Right lobe of liver (tissue), 6 donors: ENCODE measurements at regions not wholly inside any gene's neighbourhood (a gene's known extent, or its start where the extent isn't known, plus 50 kb on each side); places are given as distances from the start of the nearest gene placed in this dataset.

Experiments used
- ATAC-seq, 4 donors: fragments of 200-7000 bp; cut with Tn5 transposase; one replicate each; pipeline ENCODE4 v1.9.1; 2020; ENCODE audit warnings: mild to moderate bottlenecking in 4 of 4, moderate library complexity in 4 of 4
- DNase-seq, 3 donors: peaks; one replicate each; pipeline ENCODE4 v3.0.0-alpha.2; 2020
- H3K27ac ChIP-seq, 3 donors: fragments of 200-600 bp; one replicate each; pipeline ENCODE4 v1.8.0; 2022
- H3K27me3 ChIP-seq, 2 donors: fragments of 200-600 bp; one replicate each; pipeline ENCODE4 v1.8.0; 2022
- H3K36me3 ChIP-seq, 4 donors: fragments of 200-600 bp; sonication (generic) in 1 of 4; one replicate each; pipeline versions ENCODE4 v1.5.1 to v1.8.0; 2017 to 2022; ENCODE audit warnings: control low read depth in 1 of 4
- H3K4me1 ChIP-seq, 4 donors: fragments of 200-600 bp; sonication (generic) in 1 of 4; one replicate each; pipeline versions ENCODE4 v1.5.1 to v1.8.0; 2017 to 2022; ENCODE audit warnings: control low read depth in 1 of 4
- H3K4me3 ChIP-seq, 3 donors: fragments of 200-600 bp; one replicate each; pipeline ENCODE4 v1.8.0; 2022
- H3K9me3 ChIP-seq, 4 donors: fragments of 200-600 bp; sonication (generic) in 1 of 4; one replicate each; pipeline versions ENCODE4 v1.5.1 to v1.8.0; 2017 to 2022; ENCODE audit warnings: control low read depth in 1 of 4
- CTCF ChIP-seq, 4 donors: fragments of 200-600 bp in 3 of 4; fragments of 450-650 bp in 1 of 4; IDR thresholded peaks; one replicate each; pipeline versions ENCODE4 v1.5.1 to v1.8.0; 2016 to 2022; ENCODE audit warnings: antibody characterized with exemption in 4 of 4, mild to moderate bottlenecking in 2 of 4
- POLR2A ChIP-seq: fragments of 450-650 bp; IDR thresholded peaks from one replicate; pipeline ENCODE4 v1.6.1; 2017; ENCODE audit warnings: antibody characterized with exemption, mild to moderate bottlenecking
- WGBS: methylation state at CpG from one replicate; pipeline ENCODE4 v1.1.6; 2018; ENCODE audit warnings: low coverage, low lambda C conversion rate; ENCODE audit not compliant: insufficient coverage; ENCODE audit errors: missing lambda C conversion rate; 5-methylcytosine and 5-hydroxymethylcytosine counted together
- intact Hi-C, 2 donors: fragments of 100-400 bp; cut with DNase I; formaldehyde crosslinking; loops; one replicate each; pipeline versions ENCODE4 v1.11.2 to v1.14.1; 2022
- donor health status: DM: no; HTN: yes; CAD: no.
- donor health status: DM: no; HTN: no; CAD: no.
- donor health status: DM: no; HTN: no; CAD: no.
- donor health status: DM: no; HTN: yes; CAD: no.
- donor health status: DM: no; HTN: yes; CAD: no.

GRCh38 chr4:86493460-86493859 lies 100.7 kb upstream of the PTPN13 start:
- DNase-seq (no peak), ATAC-seq (peak in 1 of 4 donors; percentile 26)
- TF ChIP-seq CTCF (IDR thresholded peaks at IDR 0.05) (no peak), POLR2A (no peak)
- intact Hi-C loops = loop anchor here (5.0 to 10.0 kb wide), 2 partner anchors 401 to 404 kb away; partner anchors contain the start of gene C4orf36 (in 1 of the 2)
- no peak overlapping the region for H3K27ac ChIP-seq
- H3K36me3 ChIP-seq = no peaks in the 10 kb centered on the region
- H3K27me3 ChIP-seq = no peaks in the 10 kb centered on the region
- H3K4me3 ChIP-seq = no peak overlapping the region
- H3K4me1 ChIP-seq = no peaks in the 10 kb centered on the region
- H3K9me3 ChIP-seq = no peaks in the 10 kb centered on the region

GRCh38 chr4:86496094-86497080 lies 97.7 kb upstream of the PTPN13 start:
- no peak overlapping the region for H3K27ac ChIP-seq

GRCh38 chr4:86497131-86497530 lies 97.0 kb upstream of the PTPN13 start:
- 53% methylated on average over 2 of the region's 2 CpGs for WGBS
- intact Hi-C loops = loop anchor here in 1 of 2 donors (10.0 kb wide), 1 partner anchor 398 kb away; the partner anchor contains the start of gene C4orf36
- H3K4me3 ChIP-seq = no peak overlapping the region
- no peak for TF ChIP-seq POLR2A
- no peak for TF ChIP-seq CTCF (IDR thresholded peaks at IDR 0.05)
- no peak overlapping the region for H3K27ac ChIP-seq
- H3K9me3 ChIP-seq = no peaks in the 10 kb centered on the region
- ATAC-seq = peak in 1 of 4 donors; percentile 16
- H3K36me3 ChIP-seq = no peaks in the 10 kb centered on the region
- peaks cover 0 to 4% of the 10 kb centered on the region in 2 donors for H3K27me3 ChIP-seq
- no peak for DNase-seq
- H3K4me1 ChIP-seq = no peaks in the 10 kb centered on the region

More at GRCh38 chr4:86496094-86497080, 97.7 kb upstream of the PTPN13 start:
- intact Hi-C loops = loop anchor here in 1 of 2 donors (10.0 kb wide), 1 partner anchor 398 kb away; the partner anchor contains the start of gene C4orf36
- DNase-seq = no peak
- Histone ChIP-seq H3K4me1 (no peaks in the 10 kb centered on the region), H3K27me3 (peaks cover 0 to 2% of the 10 kb centered on the region in 2 donors), H3K36me3 (no peaks in the 10 kb centered on the region), H3K9me3 (no peaks in the 10 kb centered on the region), H3K4me3 (no peak overlapping the region)
- TF ChIP-seq POLR2A (no peak), CTCF (IDR thresholded peaks at IDR 0.05) (peak; percentile 75 to 89 (median 88))
- ATAC-seq = peak; percentile 55 to 71 (median 68)
- WGBS = 16% methylated on average over 5 of the region's 5 CpGs

- Histone ChIP-seq H3K9me3 (no peaks in the 10 kb centered on the region), H3K27ac (no peak overlapping the region), H3K4me1 (no peaks in the 10 kb centered on the region), H3K4me3 (no peak overlapping the region), H3K27me3 (peaks cover 0 to 4% of the 10 kb centered on the region in 2 donors), H3K36me3 (no peaks in the 10 kb centered on the region)
- WGBS = 18% methylated on average over 4 of the region's 5 CpGs
- intact Hi-C loops = loop anchor here in 1 of 2 donors (10.0 kb wide), 1 partner anchor 397 kb away; the partner anchor contains the start of gene C4orf36
- DNase-seq (no peak), ATAC-seq (peak; percentile 87 to 91 (median 90))
- TF ChIP-seq POLR2A (no peak), CTCF (IDR thresholded peaks at IDR 0.05) (peak; percentile 67 to 84 (median 78))
These were observed 95.9 kb upstream of the PTPN13 start for GRCh38 chr4:86497980-86498862.
